HG03060 (cell line): ENCODE measurements at regions not wholly inside any gene's neighbourhood (a gene's known extent, or its start where the extent isn't known, plus 50 kb on each side); places are given as distances from the start of the nearest gene placed in this dataset.

Experiments
- ATAC-seq: cut with Tn5 transposase; IDR thresholded peaks from one replicate; pipeline ENCODE4 v1.9.1; 2021; ENCODE audit warnings: low read depth, moderate number of reproducible peaks; ENCODE audit not compliant: unreplicated experiment

DNA sequence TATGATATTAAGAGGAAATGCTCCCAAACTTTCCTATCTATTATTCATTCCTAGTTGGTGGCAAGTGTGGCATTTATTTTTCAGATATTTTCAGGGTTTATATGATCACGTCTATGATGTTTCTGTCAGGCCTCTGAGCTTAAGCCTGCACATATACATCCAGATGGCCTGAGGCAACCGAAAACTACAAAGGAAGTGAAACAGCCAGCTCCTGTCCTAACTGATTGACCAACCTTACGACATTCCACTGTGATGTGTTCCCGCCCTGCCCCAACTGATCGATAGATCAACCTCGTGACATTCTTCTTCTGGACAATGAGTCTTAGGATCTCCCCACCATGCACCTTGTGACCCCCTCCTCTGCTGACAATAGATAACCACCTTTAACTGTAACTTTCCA lies 67.6 kb upstream of the CTSO start:
- ATAC-seq: no peak

DNA sequence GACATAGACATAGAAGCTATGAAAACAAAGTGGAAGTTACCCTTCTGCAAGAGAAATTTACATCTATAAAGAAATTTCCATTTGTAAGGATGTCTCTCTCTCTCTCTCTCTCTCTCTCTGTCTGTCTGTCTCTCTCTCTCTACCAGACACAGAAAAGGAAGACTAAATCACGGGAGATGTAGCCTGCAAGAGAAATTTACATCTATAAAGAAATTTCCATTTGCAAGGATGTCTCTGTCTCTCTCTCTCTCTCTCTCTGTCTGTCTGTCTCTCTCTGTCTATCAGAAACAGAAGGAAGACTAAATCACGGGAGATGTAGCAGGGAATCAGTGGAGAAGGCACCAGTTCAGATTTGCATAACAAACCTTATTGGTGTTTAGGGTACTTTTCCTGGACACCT lies 65.6 kb upstream of the CTSO start:
- no peak for ATAC-seq

DNA sequence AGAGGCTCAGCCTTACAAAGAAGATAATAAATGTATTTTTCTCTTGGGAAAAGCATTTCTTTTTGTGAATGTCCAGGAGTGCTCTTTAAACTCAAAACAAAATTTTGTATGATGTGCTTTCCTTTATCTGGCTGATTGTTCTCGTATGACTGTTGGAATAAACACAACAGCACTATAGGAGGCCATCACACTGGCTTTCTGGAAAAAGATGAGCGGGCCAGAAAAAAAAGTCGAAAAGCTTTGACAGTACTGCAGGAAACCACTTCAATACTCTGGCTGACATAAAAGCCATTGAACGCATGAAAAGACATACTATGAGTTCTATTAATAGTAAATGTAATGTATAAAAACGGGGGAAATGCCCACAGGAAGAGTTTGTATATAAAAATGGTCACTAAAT lies 64.7 kb upstream of the CTSO start:
- ATAC-seq: no peak

DNA sequence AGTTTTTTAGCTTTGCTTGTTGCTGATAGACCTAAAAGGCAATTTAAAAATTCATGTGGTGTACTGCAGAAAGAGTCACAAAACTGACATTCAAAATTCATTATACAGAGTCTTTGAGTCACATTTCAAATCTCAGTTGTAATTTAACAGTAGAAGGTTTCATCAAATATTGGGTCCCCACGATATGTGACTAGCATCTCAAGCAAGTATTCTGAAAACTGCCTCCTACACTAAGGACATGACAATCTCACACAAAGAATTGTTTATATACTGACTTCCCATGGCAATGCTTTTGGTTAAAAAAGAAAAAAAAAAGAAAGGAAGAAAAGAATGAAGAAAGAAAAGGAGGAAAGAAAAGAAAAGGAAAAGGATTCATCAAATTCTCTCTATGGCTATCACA lies 62.1 kb upstream of the CTSO start:
- no peak for ATAC-seq

DNA sequence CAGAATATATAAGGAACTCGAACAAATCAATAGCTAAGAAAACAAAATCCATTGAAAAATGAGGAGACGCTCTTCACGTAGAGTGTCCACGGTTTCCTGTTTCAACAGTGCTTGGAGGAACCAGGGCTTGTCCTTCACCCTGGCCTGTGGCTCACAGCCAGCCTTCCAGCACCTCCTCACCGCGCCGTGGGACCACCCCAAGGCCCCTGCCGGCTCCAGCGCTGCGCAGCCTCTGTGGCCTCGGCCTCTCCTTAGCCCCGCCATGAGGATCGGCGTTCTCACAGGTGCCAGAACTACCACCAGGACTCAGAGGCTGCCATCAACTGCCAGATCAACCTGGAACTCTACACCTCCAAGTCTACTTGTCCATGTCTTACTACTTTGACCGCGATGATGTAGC lies 52.5 kb upstream of the CTSO start:
- no peak for ATAC-seq
